Stomach (tissue), 8 donors: ENCODE measurements at regions not wholly inside any gene's neighbourhood (a gene's known extent, or its start where the extent isn't known, plus 50 kb on each side); places are given as distances from the start of the nearest gene placed in this dataset.
A peak's percentile ranks its signal among the peaks of the same experiment; 100 is the strongest.

ENCODE experiments used
- DNase-seq, 2 donors: peaks; one replicate each; pipeline versions ENCODE4 v3.0.0 to v3.0.0-alpha.2; 2013 to 2019
- H3K27ac ChIP-seq, 5 donors: fragments of 200-600 bp in 4 of 5; sonication (generic) in 4 of 5; one replicate each; pipeline ENCODE4 v1.5.1; 2013 to 2019; ENCODE audit warnings: mild to moderate bottlenecking in 1 of 5, moderate library complexity in 1 of 5
- H3K27me3 ChIP-seq, 3 donors: fragments of 200-600 bp; sonication (generic); one replicate each; pipeline ENCODE4 v1.5.1; 2017 to 2019; ENCODE audit warnings: mixed run types in 1 of 3
- H3K36me3 ChIP-seq, 4 donors: fragments of 200-600 bp; sonication (generic); 1 replicate in 3 of 4; 2 replicates in 1 of 4; pipeline ENCODE4 v1.5.1; 2016 to 2019
- H3K4me1 ChIP-seq, 4 donors: fragments of 200-600 bp; sonication (generic); one replicate each; pipeline ENCODE4 v1.5.1; 2016 to 2019
- H3K4me3 ChIP-seq, 4 donors: fragments of 200-600 bp; sonication (generic) in 3 of 4; one replicate each; pipeline ENCODE4 v1.5.1; 2016 to 2019; ENCODE audit warnings: mild to moderate bottlenecking in 1 of 4
- H3K9me3 ChIP-seq, 4 donors: fragments of 200-600 bp; sonication (generic); one replicate each; pipeline ENCODE4 v1.5.1; 2016 to 2019
- EP300 ChIP-seq: sonication (generic); formaldehyde crosslinking; IDR thresholded peaks from one replicate; pipeline ENCODE4 v1.6.1; 2017; ENCODE audit warnings: antibody characterized with exemption
- POLR2A ChIP-seq, 4 donors: fragments of 450-650 bp; IDR thresholded peaks; one replicate each; pipeline ENCODE4 v1.6.1; 2016; ENCODE audit warnings: antibody characterized with exemption in 4 of 4, control low read depth in 2 of 4, mild to moderate bottlenecking in 1 of 4, moderate library complexity in 1 of 4
- POLR2AphosphoS5 ChIP-seq, 3 donors: sonication (generic); formaldehyde crosslinking; IDR thresholded peaks; one replicate each; pipeline ENCODE4 v1.6.1; 2016; ENCODE audit warnings: antibody characterized with exemption in 3 of 3
- WGBS, 5 donors: extraction: QIAGEN DNeasy Blood & Tissue Kit in 3 of 5; methylation state at CpG; one replicate each; pipeline versions ENCODE4 v1.1.5 to v1.1.7; 2013 to 2018; 5-methylcytosine and 5-hydroxymethylcytosine counted together
- intact Hi-C: fragments of 100-400 bp; cut with DNase I; formaldehyde crosslinking; loops from one replicate; pipeline ENCODE4 v1.15.1; 2023; ENCODE audit warnings: low total_unique reads
- TF ChIP-seq, protein P1 (sequence below), 7 experiments: fragments of 450-650 bp in 4 of 7; fragments of 200-600 bp in 3 of 7; sonication (generic) in 3 of 7; IDR thresholded peaks; one replicate each; pipeline ENCODE4 v1.5.1; 2016 to 2019; ENCODE audit warnings: antibody characterized with exemption in 7 of 7, control low read depth in 2 of 7, mild to moderate bottlenecking in 1 of 7
- donor health status: healthy with polysubstance abuse.
- donor health status: Bipolar disorder and iron deficiency.
- donor health status: healthy.

DNA sequence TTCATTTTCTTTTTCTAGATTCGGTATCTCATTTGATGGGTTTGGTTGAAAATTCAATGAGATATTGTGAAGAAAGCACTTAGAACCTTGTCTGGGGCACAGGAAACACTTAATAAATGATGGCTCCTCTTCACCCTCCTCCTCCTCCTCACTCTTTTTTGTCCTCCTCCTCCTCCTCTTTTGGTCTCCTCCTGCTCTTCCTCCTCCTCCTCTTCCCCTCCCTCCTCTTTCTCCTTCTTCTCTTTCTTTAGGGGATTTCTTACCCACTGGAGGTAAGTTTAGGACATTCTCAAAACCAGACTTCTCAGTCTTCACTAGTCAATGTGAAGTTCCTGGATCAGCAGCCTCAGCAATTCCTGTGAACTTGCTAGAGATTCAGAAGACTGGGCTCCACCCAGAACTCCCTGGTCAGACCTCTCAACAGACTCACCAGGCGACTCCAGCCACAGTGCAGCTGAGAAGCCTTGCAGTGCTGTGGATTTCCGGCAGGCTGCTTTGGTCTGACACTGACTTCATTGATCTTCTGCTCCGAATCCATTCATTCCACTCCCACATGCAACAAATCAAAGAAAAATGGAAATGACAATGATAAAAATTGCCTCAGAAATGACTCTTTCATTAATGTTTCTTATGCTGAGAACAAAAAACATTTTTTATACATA is 368.6 kb upstream of the B3GAT1 start:
- peaks cover 0 to 20% (median 0%) of the 10 kb centered on the region in 3 donors for H3K27me3 ChIP-seq
- intact Hi-C loops = no loop called here
- H3K27ac ChIP-seq = no peak overlapping the region
- DNase-seq = peak in 1 of 2 donors; percentile 46
- TF ChIP-seq, protein P1, sequence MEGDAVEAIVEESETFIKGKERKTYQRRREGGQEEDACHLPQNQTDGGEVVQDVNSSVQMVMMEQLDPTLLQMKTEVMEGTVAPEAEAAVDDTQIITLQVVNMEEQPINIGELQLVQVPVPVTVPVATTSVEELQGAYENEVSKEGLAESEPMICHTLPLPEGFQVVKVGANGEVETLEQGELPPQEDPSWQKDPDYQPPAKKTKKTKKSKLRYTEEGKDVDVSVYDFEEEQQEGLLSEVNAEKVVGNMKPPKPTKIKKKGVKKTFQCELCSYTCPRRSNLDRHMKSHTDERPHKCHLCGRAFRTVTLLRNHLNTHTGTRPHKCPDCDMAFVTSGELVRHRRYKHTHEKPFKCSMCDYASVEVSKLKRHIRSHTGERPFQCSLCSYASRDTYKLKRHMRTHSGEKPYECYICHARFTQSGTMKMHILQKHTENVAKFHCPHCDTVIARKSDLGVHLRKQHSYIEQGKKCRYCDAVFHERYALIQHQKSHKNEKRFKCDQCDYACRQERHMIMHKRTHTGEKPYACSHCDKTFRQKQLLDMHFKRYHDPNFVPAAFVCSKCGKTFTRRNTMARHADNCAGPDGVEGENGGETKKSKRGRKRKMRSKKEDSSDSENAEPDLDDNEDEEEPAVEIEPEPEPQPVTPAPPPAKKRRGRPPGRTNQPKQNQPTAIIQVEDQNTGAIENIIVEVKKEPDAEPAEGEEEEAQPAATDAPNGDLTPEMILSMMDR (IDR thresholded peaks at IDR 0.05) = no peak
- no peak for TF ChIP-seq POLR2A (IDR thresholded peaks at IDR 0.05)
- no peak for TF ChIP-seq POLR2AphosphoS5 (IDR thresholded peaks at IDR 0.05)
- no peak for TF ChIP-seq EP300
- WGBS, 5 donors = 46 to 55% (median 52%) methylated on average over 4 of the region's 4 CpGs
- no peak overlapping the region for H3K4me3 ChIP-seq
- no peaks in the 10 kb centered on the region for H3K9me3 ChIP-seq
- H3K4me1 ChIP-seq = peaks cover 0 to 7% (median 0%) of the 10 kb centered on the region in 4 donors
- H3K36me3 ChIP-seq = no peaks in the 10 kb centered on the region

DNA sequence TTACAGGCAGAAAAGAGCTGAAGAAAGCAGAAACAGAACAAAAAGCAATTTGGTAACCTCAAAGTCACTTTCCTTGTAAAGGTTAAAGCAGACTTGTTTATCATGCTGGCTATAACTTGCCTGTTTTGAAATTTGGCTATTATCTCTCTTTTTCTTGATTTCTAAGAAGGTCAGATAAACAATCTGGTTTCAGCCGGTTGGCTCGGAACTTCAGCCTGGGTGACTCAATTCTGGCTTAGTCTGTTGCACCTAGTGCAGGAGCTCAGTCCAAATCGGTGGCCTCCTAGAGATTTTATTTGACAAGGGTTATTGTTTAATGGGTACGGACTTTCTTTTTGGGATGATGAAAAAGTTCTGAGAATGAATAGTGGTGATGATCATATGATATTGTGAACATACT is 367.1 kb upstream of the B3GAT1 start:
- whole genome bisulfite sequencing, 5 donors = 30 to 61% (median 43%) methylated on average over 4 of the region's 4 CpGs
- DNase-seq = no peak
- Histone ChIP-seq H3K4me3 (no peak overlapping the region), H3K4me1 (peaks cover 0 to 7% (median 0%) of the 10 kb centered on the region in 4 donors), H3K36me3 (no peaks in the 10 kb centered on the region), H3K27me3 (peaks cover 0 to 18% (median 0%) of the 10 kb centered on the region in 3 donors), H3K9me3 (no peaks in the 10 kb centered on the region), H3K27ac (no peak overlapping the region)
- intact Hi-C loops = no loop called here
- TF ChIP-seq, protein P1 (IDR thresholded peaks at IDR 0.05) = no peak
- no peak for TF ChIP-seq POLR2AphosphoS5 (IDR thresholded peaks at IDR 0.05)
- TF ChIP-seq EP300 = no peak
- no peak for TF ChIP-seq POLR2A (IDR thresholded peaks at IDR 0.05)

DNA sequence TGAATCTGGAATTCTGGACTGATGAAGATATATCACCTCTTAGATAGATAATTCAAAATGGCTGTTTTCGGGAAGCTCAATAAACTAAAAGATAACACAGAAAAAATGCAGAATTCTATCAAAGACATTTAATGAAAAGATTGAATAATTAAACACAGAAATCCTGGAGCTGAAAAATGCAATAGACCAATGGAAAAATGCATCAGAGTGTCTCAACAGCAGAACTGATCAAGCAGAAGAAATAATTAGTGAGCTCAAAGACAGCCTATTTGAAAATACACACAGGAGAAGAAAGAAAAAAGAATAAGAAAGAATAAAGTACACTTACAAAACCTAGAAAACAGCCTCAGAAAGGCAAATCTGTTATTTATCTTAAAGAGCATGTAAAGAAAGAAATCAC is 356.4 kb upstream of the B3GAT1 start:
- H3K27me3 ChIP-seq = peaks cover 0 to 28% (median 0%) of the 10 kb centered on the region in 3 donors
- peaks cover 0 to 23% (median 17%) of the 10 kb centered on the region in 4 donors for H3K9me3 ChIP-seq
- WGBS, 5 donors = 88 to 96% (median 90%) methylated on average over 1 of the region's 1 CpG
- intact Hi-C loops = no loop called here
- no peak for DNase-seq
- no peak overlapping the region for H3K27ac ChIP-seq
- H3K4me1 ChIP-seq = no peaks in the 10 kb centered on the region
- TF ChIP-seq POLR2AphosphoS5 (IDR thresholded peaks at IDR 0.05) (no peak), EP300 (no peak), POLR2A (IDR thresholded peaks at IDR 0.05) (no peak)
- TF ChIP-seq, protein P1 (IDR thresholded peaks at IDR 0.05) = no peak
- H3K36me3 ChIP-seq = no peaks in the 10 kb centered on the region
- no peak overlapping the region for H3K4me3 ChIP-seq

DNA sequence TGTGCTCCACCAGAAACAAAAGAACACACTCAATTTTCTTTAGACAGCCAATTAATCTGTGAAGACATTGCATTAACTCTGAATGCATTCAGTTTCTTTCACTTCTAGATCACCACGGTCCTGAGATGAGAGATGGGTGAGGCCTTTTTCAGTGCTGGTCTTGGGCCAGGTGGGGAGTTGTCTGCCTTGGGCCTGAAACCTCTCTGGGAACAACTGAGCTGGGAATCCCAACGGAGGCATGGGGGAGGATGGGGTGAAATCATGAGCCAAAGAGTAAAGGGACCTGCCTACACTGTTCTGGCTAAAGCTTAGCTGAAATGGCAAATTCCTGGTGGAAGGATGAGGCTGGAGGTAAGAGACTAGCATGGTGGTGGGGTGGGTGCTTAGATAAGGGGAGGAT is 353.5 kb upstream of the B3GAT1 start:
- H3K9me3 ChIP-seq = peaks cover 0 to 23% (median 17%) of the 10 kb centered on the region in 4 donors
- DNase-seq = no peak
- no peaks in the 10 kb centered on the region for H3K4me1 ChIP-seq
- TF ChIP-seq EP300 = no peak
- TF ChIP-seq POLR2A (IDR thresholded peaks at IDR 0.05) = no peak
- TF ChIP-seq POLR2AphosphoS5 (IDR thresholded peaks at IDR 0.05) = no peak
- TF ChIP-seq, protein P1 (IDR thresholded peaks at IDR 0.05) = no peak
- peaks cover 0 to 43% (median 0%) of the 10 kb centered on the region in 3 donors for H3K27me3 ChIP-seq
- 61 to 82% (median 79%) methylated on average over 2 of the region's 2 CpGs for WGBS, 5 donors
- H3K4me3 ChIP-seq = no peak overlapping the region
- H3K27ac ChIP-seq = no peak overlapping the region
- H3K36me3 ChIP-seq = no peaks in the 10 kb centered on the region
- intact Hi-C loops = no loop called here
